H1 (cell line): ENCODE measurements at regions not wholly inside any gene's neighbourhood (a gene's known extent, or its start where the extent isn't known, plus 50 kb on each side); places are given as distances from the start of the nearest gene placed in this dataset.

Experiments
- CTCF ChIA-PET: fragments of 300-600 bp; sonication (Branson Sonifier 250); formaldehyde crosslinking; loops from one replicate; lab custom pipeline; 2021; ENCODE audit not compliant: partially characterized antibody; lab: Charles Lee
- POLR2A ChIA-PET: fragments of 300-600 bp; sonication (Branson Sonifier 250); formaldehyde crosslinking; loops from one replicate; lab custom pipeline; 2021; ENCODE audit warnings: inconsistent platforms; ENCODE audit not compliant: partially characterized antibody; lab: Charles Lee
- DNase-seq, 2 experiments: peaks; one replicate each; pipeline versions ENCODE4 v3.0.0 to v3.0.0-alpha.2; 2010 to 2022; ENCODE audit warnings: low spot score in 2 of 2, low read depth in 1 of 2, mixed read lengths in 1 of 2
- FAIRE-seq: peaks from 2 replicates; lab custom pipeline; 2011; peaks lifted over from hg19 to GRCh38; lab: Jason Lieb, UNC
- H2AFZ ChIP-seq: 2 replicates; pipeline ENCODE4 v1.8.1; 2012; ENCODE audit warnings: low read length, inconsistent platforms
- H2AK5ac ChIP-seq: 2 replicates; pipeline ENCODE4 v1.6.1; 2013; ENCODE audit warnings: low read depth, low read length
- H2BK120ac ChIP-seq: replicated peaks from 2 replicates; pipeline ENCODE3; 2013; ENCODE audit warnings: low read depth, low read length, inconsistent platforms
- H2BK12ac ChIP-seq: 2 replicates; pipeline ENCODE4 v1.6.1; 2013; ENCODE audit warnings: low read depth, low read length
- H2BK15ac ChIP-seq: 2 replicates; pipeline ENCODE4 v1.6.1; 2013; ENCODE audit warnings: low read length
- H2BK20ac ChIP-seq: 2 replicates; pipeline ENCODE4 v1.6.1; 2013; ENCODE audit warnings: low read length
- H2BK5ac ChIP-seq: 2 replicates; pipeline ENCODE4 v1.6.1; 2013; ENCODE audit warnings: low read depth, low read length
- H3K14ac ChIP-seq: 2 replicates; pipeline ENCODE4 v1.6.1; 2013; ENCODE audit warnings: inconsistent platforms; ENCODE audit not compliant: insufficient read length
- H3K18ac ChIP-seq: 2 replicates; pipeline ENCODE4 v1.6.1; 2013; ENCODE audit warnings: low read length; ENCODE audit errors: extremely low read depth
- H3K23ac ChIP-seq: 2 replicates; pipeline ENCODE4 v1.6.1; 2013; ENCODE audit warnings: inconsistent platforms; ENCODE audit not compliant: insufficient read length
- H3K23me2 ChIP-seq: 2 replicates; pipeline ENCODE4 v1.6.1; 2013; ENCODE audit warnings: low read depth, low read length
- H3K27ac ChIP-seq: 2 replicates; pipeline ENCODE4 v1.6.1; 2011; ENCODE audit warnings: low read depth, low read length, inconsistent platforms
- H3K27me3 ChIP-seq, 4 experiments: replicated peaks in 1 of 4; 1 replicate in 1 of 4; 2 replicates in 3 of 4; pipeline versions ENCODE4 v1.6.1 to v1.8.1; 2011 to 2013; ENCODE audit warnings: low read length in 3 of 4, mild to moderate bottlenecking in 3 of 4, inconsistent platforms in 2 of 4, mixed read lengths in 2 of 4, moderate library complexity in 1 of 4; ENCODE audit not compliant: control insufficient read depth in 3 of 4, insufficient read depth in 3 of 4; ENCODE audit errors: extremely low read depth in 1 of 4
- H3K36me3 ChIP-seq, 4 experiments: 2 replicates each; pipeline versions ENCODE4 v1.6.1 to v1.8.1; 2011 to 2013; ENCODE audit warnings: mild to moderate bottlenecking in 4 of 4, low read length in 3 of 4, moderate library complexity in 2 of 4, control low read depth in 1 of 4, inconsistent platforms in 1 of 4; ENCODE audit not compliant: insufficient read depth in 4 of 4, control insufficient read depth in 2 of 4
- H3K4ac ChIP-seq: replicated peaks from 2 replicates; pipeline ENCODE3; 2013; ENCODE audit warnings: low read length, low read depth, mixed read lengths, inconsistent platforms; ENCODE audit not compliant: insufficient read length
- H3K4me1 ChIP-seq, 4 experiments: replicated peaks in 1 of 4; 1 replicate in 1 of 4; 2 replicates in 3 of 4; pipeline versions ENCODE4 v1.6.1 to v1.8.1; 2011 to 2013; ENCODE audit warnings: low read length in 3 of 4, inconsistent platforms in 2 of 4, mixed read lengths in 1 of 4; ENCODE audit not compliant: insufficient read depth in 4 of 4, control insufficient read depth in 3 of 4
- H3K4me2 ChIP-seq, 2 experiments: 2 replicates each; pipeline versions ENCODE4 v1.6.1 to v1.8.1; 2011 to 2013; ENCODE audit warnings: low read depth in 2 of 2, low read length in 2 of 2, control low read depth in 1 of 2, inconsistent platforms in 1 of 2, mild to moderate bottlenecking in 1 of 2; ENCODE audit not compliant: insufficient read depth in 1 of 2
- H3K4me3 ChIP-seq, 4 experiments: fragments of 200-600, 300-600 bp in 1 of 4; sonication (generic), shearing (Covaris generic), sonication (Bioruptor Twin) in 1 of 4; 2 replicates each; pipeline versions ENCODE4 v1.5.1 to v1.8.1; 2011 to 2016; ENCODE audit warnings: low read length in 4 of 4, low read depth in 3 of 4, control low read depth in 2 of 4, inconsistent platforms in 2 of 4, mild to moderate bottlenecking in 2 of 4, mixed read lengths in 1 of 4, moderate library complexity in 1 of 4; ENCODE audit not compliant: insufficient read depth in 2 of 4; ENCODE audit errors: extremely low read depth in 1 of 4
- H3K56ac ChIP-seq: replicated peaks from 2 replicates; pipeline ENCODE3; 2013; ENCODE audit warnings: low read depth, mild to moderate bottlenecking, mixed read lengths, low read length, inconsistent platforms; ENCODE audit not compliant: insufficient read length
- H3K79me1 ChIP-seq: 2 replicates; pipeline ENCODE4 v1.6.1; 2013; ENCODE audit warnings: low read depth, low read length, control low read depth
- H3K79me2 ChIP-seq, 2 experiments: 2 replicates each; pipeline versions ENCODE4 v1.6.1 to v1.8.1; 2012 to 2013; ENCODE audit warnings: low read length in 2 of 2, mild to moderate bottlenecking in 2 of 2, inconsistent platforms in 1 of 2; ENCODE audit not compliant: insufficient read depth in 2 of 2, control insufficient read depth in 1 of 2
- H3K9ac ChIP-seq, 4 experiments: replicated peaks in 1 of 4; 1 replicate in 1 of 4; 2 replicates in 3 of 4; pipeline versions ENCODE4 v1.6.1 to v1.8.1; 2011 to 2013; ENCODE audit warnings: low read depth in 3 of 4, low read length in 3 of 4, control low read depth in 2 of 4, mild to moderate bottlenecking in 2 of 4, moderate library complexity in 2 of 4, inconsistent platforms in 1 of 4; ENCODE audit errors: extremely low read depth in 1 of 4
- H3K9me3 ChIP-seq, 2 experiments: 2 replicates each; pipeline versions ENCODE4 v1.6.1 to v1.8.1; 2012 to 2013; ENCODE audit warnings: mild to moderate bottlenecking in 2 of 2, moderate library complexity in 2 of 2, control low read depth in 1 of 2, inconsistent platforms in 1 of 2, low read depth in 1 of 2, low read length in 1 of 2, mixed read lengths in 1 of 2; ENCODE audit not compliant: insufficient read depth in 2 of 2
- H4K20me1 ChIP-seq, 2 experiments: replicated peaks in 1 of 2; 2 replicates each; pipeline versions ENCODE3 to v1.8.1; 2011 to 2013; ENCODE audit warnings: inconsistent platforms in 2 of 2, low read length in 2 of 2, mild to moderate bottlenecking in 1 of 2; ENCODE audit not compliant: insufficient read depth in 2 of 2, control insufficient read depth in 1 of 2
- H4K5ac ChIP-seq: 2 replicates; pipeline ENCODE4 v1.6.1; 2013; ENCODE audit warnings: low read length, low read depth, mixed read lengths, inconsistent platforms; ENCODE audit not compliant: insufficient read length
- H4K8ac ChIP-seq: 2 replicates; pipeline ENCODE4 v1.8.0; 2013; ENCODE audit warnings: mild to moderate bottlenecking, moderate library complexity, low read length, inconsistent platforms; ENCODE audit not compliant: insufficient read depth; ENCODE audit errors: extremely low read depth
- H4K91ac ChIP-seq: replicated peaks from 2 replicates; pipeline ENCODE3; 2013; ENCODE audit warnings: low read length, mixed read lengths, inconsistent platforms; ENCODE audit not compliant: insufficient read length
- ASH2L ChIP-seq: fragments of 200-600, 300-600 bp; sonication (generic); IDR thresholded peaks from one replicate; pipeline ENCODE4 v1.7.1; 2017; ENCODE audit warnings: low read length
- BRCA1 ChIP-seq: IDR thresholded peaks from 2 replicates; pipeline ENCODE4 v1.6.1; 2012; ENCODE audit warnings: low read depth, low read length, improper control_type of control experiment
- POLR2AphosphoS5 ChIP-seq: IDR thresholded peaks from 2 replicates; pipeline ENCODE4 v1.6.1; 2011; ENCODE audit warnings: low read depth, low read length
- RAD21 ChIP-seq, 2 experiments: IDR thresholded peaks in 1 of 2; conservative IDR thresholded peaks in 1 of 2; 2 replicates each; pipeline ENCODE4 v1.6.1; 2011; ENCODE audit warnings: low read depth in 2 of 2, low read length in 2 of 2, improper control_type of control experiment in 1 of 2, inconsistent platforms in 1 of 2, mild to moderate bottlenecking in 1 of 2, moderate library complexity in 1 of 2
- RBBP5 ChIP-seq: IDR thresholded peaks from 2 replicates; pipeline ENCODE4 v1.7.1; 2012; ENCODE audit warnings: low read depth, mild to moderate bottlenecking, inconsistent platforms, low read length, moderate library complexity, borderline replicate concordance
- RXRA ChIP-seq: IDR thresholded peaks from 2 replicates; pipeline ENCODE4 v1.6.1; 2011; ENCODE audit warnings: low read depth, mild to moderate bottlenecking, low read length, moderate library complexity; ENCODE audit not compliant: insufficient read depth
- SIN3A ChIP-seq, 2 experiments: IDR thresholded peaks in 1 of 2; conservative IDR thresholded peaks in 1 of 2; 2 replicates each; pipeline ENCODE4 v1.6.1; 2011 to 2012; ENCODE audit warnings: low read length in 2 of 2, improper control_type of control experiment in 1 of 2, low read depth in 1 of 2, mild to moderate bottlenecking in 1 of 2
- SP1 ChIP-seq: IDR thresholded peaks from 2 replicates; pipeline ENCODE4 v1.6.1; 2011; ENCODE audit warnings: low read depth, low read length
- TCF12 ChIP-seq: IDR thresholded peaks from 2 replicates; pipeline ENCODE4 v1.6.1; 2011; ENCODE audit warnings: low read depth, mild to moderate bottlenecking, low read length
- TEAD4 ChIP-seq: IDR thresholded peaks from 2 replicates; pipeline ENCODE4 v1.6.1; 2012; ENCODE audit warnings: low read depth, low read length, inconsistent platforms, mixed read lengths
- WGBS, 2 experiments: shearing (Covaris generic) in 1 of 2; methylation state at CpG; one replicate each; pipeline versions ENCODE4 v1.1.6 to v1.1.7; 2013 to 2015; ENCODE audit warnings: low lambda C conversion rate in 2 of 2, mixed read lengths in 2 of 2, inconsistent platforms in 1 of 2, low coverage in 1 of 2, missing lambda C conversion rate in 1 of 2; ENCODE audit not compliant: insufficient replicate concordance in 2 of 2, insufficient coverage in 1 of 2, insufficient read length in 1 of 2; ENCODE audit errors: extremely low coverage in 1 of 2, missing lambda C conversion rate in 1 of 2; 5-methylcytosine and 5-hydroxymethylcytosine counted together
- TF ChIP-seq, protein P1 (sequence below): IDR thresholded peaks from 2 replicates; pipeline ENCODE4 v1.6.1; 2012; ENCODE audit warnings: inconsistent platforms

GRCh38 chr16:51544851-51545467 lies 393.9 kb upstream of the SALL1 start:
- H3K79me1 ChIP-seq: no peaks in the 10 kb centered on the region

More at GRCh38 chr16:51544851-51545467, 393.9 kb upstream of the SALL1 start:
- no peak overlapping the region for H3K14ac ChIP-seq
- no peak overlapping the region for H3K23ac ChIP-seq
- H2BK120ac ChIP-seq: no peak overlapping the region
- no peak overlapping the region for H2BK15ac ChIP-seq
- H4K91ac ChIP-seq: no peak overlapping the region
- H3K9ac ChIP-seq: no peak overlapping the region; a peak in 1 of 7 replicates
- ChIA-PET CTCF (no interaction called here), POLR2A (interaction anchor here (1.2 to 1.3 kb wide), 3 partner anchors 11 to 253 kb away, joined by 3 to 5 read pairs (median 3); no protein-coding TSS in a partner anchor)
- DNase-seq: no peak
- H3K56ac ChIP-seq: no peak overlapping the region
- FAIRE-seq: peak; percentile 91
- H4K5ac ChIP-seq: no peak overlapping the region
- no peak overlapping the region for H2AFZ ChIP-seq
- H4K20me1 ChIP-seq: no peaks in the 10 kb centered on the region
- H3K4me2 ChIP-seq: peak overlapping the region; percentile 27 to 36; a peak in 3 of 4 replicates
- H4K8ac ChIP-seq: no peak overlapping the region
- H3K23me2 ChIP-seq: no peaks in the 10 kb centered on the region; the same call in 1 of the 2 replicates
- no peak overlapping the region for H2BK5ac ChIP-seq
- 25% methylated on average over 13 of the region's 13 CpGs; no CpG with 5 or more reads in 1 of the 2 experiments for WGBS, 2 experiments
- H3K4me1 ChIP-seq: peaks cover 2 to 29% (median 22%) of the 10 kb centered on the region in 4 experiments; a peak in 6 of 7 replicates
- no peak overlapping the region; the same call in 1 of the 2 replicates for H3K18ac ChIP-seq
- H2BK20ac ChIP-seq: no peak overlapping the region
- peak overlapping the region; percentile 96; the same call in 1 of the 2 replicates for H2BK12ac ChIP-seq
- peak overlapping the region; percentile 52; the same call in 1 of the 2 replicates for H3K27ac ChIP-seq
- no peaks in the 10 kb centered on the region for H3K27me3 ChIP-seq
- H3K36me3 ChIP-seq: no peaks in the 10 kb centered on the region
- H2AK5ac ChIP-seq: no peak overlapping the region
- no peaks in the 10 kb centered on the region for H3K9me3 ChIP-seq
- no peaks in the 10 kb centered on the region for H3K79me2 ChIP-seq
- TF ChIP-seq SP1 (peak; percentile 55; the same call in 1 of the 2 replicates), TCF12 (peak; percentile 57; the same call in 1 of the 2 replicates), SIN3A (conservative IDR thresholded peaks at IDR 0.05 in 1 of 2, IDR thresholded peaks at IDR 0.05 in 1 of 2; ENCODE audit: low read depth in 1 of 2, low read length in 2 of 2) (no peak), TEAD4 (peak; percentile 47; the same call in 1 of the 2 replicates), RXRA (no peak), POLR2AphosphoS5 (no peak), BRCA1 (no peak), RAD21 (IDR thresholded peaks at IDR 0.05 in 1 of 2, conservative IDR thresholded peaks at IDR 0.05 in 1 of 2; ENCODE audit: low read depth in 2 of 2, low read length in 2 of 2) (peak in 1 of 2 experiments; percentile 0; a peak in 1 of 4 replicates), ASH2L (peak; percentile 97), RBBP5 (peak; percentile 62; the same call in 1 of the 2 replicates)
- TF ChIP-seq, protein P1, sequence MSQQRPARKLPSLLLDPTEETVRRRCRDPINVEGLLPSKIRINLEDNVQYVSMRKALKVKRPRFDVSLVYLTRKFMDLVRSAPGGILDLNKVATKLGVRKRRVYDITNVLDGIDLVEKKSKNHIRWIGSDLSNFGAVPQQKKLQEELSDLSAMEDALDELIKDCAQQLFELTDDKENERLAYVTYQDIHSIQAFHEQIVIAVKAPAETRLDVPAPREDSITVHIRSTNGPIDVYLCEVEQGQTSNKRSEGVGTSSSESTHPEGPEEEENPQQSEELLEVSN: peak; percentile 45; the same call in 1 of the 2 replicates
- H3K4me3 ChIP-seq: peak overlapping the region in 1 of 4 experiments; percentile 39; a peak in 2 of 8 replicates
- no peak overlapping the region for H3K4ac ChIP-seq
